GM21528 (cell line): ENCODE measurements at regions not wholly inside any gene's neighbourhood (a gene's known extent, or its start where the extent isn't known, plus 50 kb on each side); places are given as distances from the start of the nearest gene placed in this dataset.
"Not testable (repeated sequence)": the region's sequence is repeated elsewhere in the genome, so short reads cannot be mapped to it uniquely, and the experiment has no call there.

Source experiments
- ATAC-seq: cut with Tn5 transposase; IDR thresholded peaks from one replicate; pipeline ENCODE4 v1.9.1; 2021; ENCODE audit warnings: mild to moderate bottlenecking, moderate library complexity; ENCODE audit not compliant: unreplicated experiment, low FRiP score

GRCh38 chrX:121260596-121261240 lies 213.3 kb downstream of the GLUD2 start:
- no peak for ATAC-seq

GRCh38 chrX:121283921-121284320 lies 236.5 kb downstream of the GLUD2 start:
- ATAC-seq: no peak

- ATAC-seq: no peak
Observed at GRCh38 chrX:121298499-121298898, 251.1 kb downstream of the GLUD2 start.

- ATAC-seq: no peak
Observed at GRCh38 chrX:121301356-121301755, 253.9 kb downstream of the GLUD2 start.

- ATAC-seq: no peak
Observed at GRCh38 chrX:121301822-121302221, 254.4 kb downstream of the GLUD2 start.

- ATAC-seq: peak; percentile 86
Observed at GRCh38 chrX:121307449-121307848, 260.0 kb downstream of the GLUD2 start.

- ATAC-seq: peak; percentile 75
Observed at GRCh38 chrX:121308276-121308805, 260.9 kb downstream of the GLUD2 start.

- no peak for ATAC-seq
Observed at GRCh38 chrX:121310820-121311219, 263.4 kb downstream of the GLUD2 start.

GRCh38 chrX:121320441-121320840 lies 273.0 kb downstream of the GLUD2 start:
- ATAC-seq: no peak

- no peak for ATAC-seq
Observed at GRCh38 chrX:121322159-121322558, 274.7 kb downstream of the GLUD2 start.

- no peak for ATAC-seq
Observed at GRCh38 chrX:121323337-121323736, 275.9 kb downstream of the GLUD2 start.

GRCh38 chrX:121333942-121334341 lies 286.5 kb downstream of the GLUD2 start:
- no peak for ATAC-seq

GRCh38 chrX:121336831-121337421 lies 289.5 kb downstream of the GLUD2 start:
- ATAC-seq: no peak

GRCh38 chrX:121337816-121338215 lies 290.4 kb downstream of the GLUD2 start:
- no peak for ATAC-seq

GRCh38 chrX:121349263-121349662 lies 301.9 kb downstream of the GLUD2 start:
- ATAC-seq: no peak

- no peak for ATAC-seq
Observed at GRCh38 chrX:121356139-121356849, 308.9 kb downstream of the GLUD2 start.

- no peak for ATAC-seq
Observed at GRCh38 chrX:121356850-121357171, 309.4 kb downstream of the GLUD2 start.

GRCh38 chrX:121360280-121360679 lies 312.9 kb downstream of the GLUD2 start:
- ATAC-seq: no peak

- ATAC-seq: no peak
Observed at GRCh38 chrX:121365572-121366161, 318.3 kb downstream of the GLUD2 start.

- ATAC-seq: no peak
Observed at GRCh38 chrX:121374471-121374870, 327.1 kb downstream of the GLUD2 start.

- ATAC-seq: not testable (repeated sequence)
Observed at GRCh38 chrX:121381915-121382314, 334.5 kb downstream of the GLUD2 start.
